HG02678 (cell line): ENCODE measurements at regions not wholly inside any gene's neighbourhood (a gene's known extent, or its start where the extent isn't known, plus 50 kb on each side); places are given as distances from the start of the nearest gene placed in this dataset.

Experiments used
- ATAC-seq: cut with Tn5 transposase; IDR thresholded peaks from one replicate; pipeline ENCODE4 v1.9.1; 2021; ENCODE audit warnings: mild to moderate bottlenecking, moderate library complexity; ENCODE audit not compliant: unreplicated experiment

DNA sequence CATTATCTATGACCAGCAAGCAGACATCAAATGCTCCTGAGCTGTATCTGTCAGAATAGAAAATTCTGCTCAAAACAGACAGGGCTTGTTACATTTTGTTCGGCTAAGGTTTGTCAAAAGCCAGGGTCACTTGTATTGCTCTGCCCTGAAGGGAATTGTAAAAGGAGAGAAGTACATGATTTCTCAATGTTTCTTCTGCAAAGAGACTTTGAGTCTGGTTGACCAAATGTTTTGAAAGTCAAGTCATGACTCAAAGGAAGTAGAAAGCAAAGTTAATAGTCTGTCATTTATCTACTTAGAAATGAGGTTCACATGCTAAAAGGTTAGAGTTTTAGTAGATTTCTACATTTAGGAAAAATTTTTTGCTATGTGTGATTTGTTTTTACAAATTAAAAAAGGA lies 1624.1 kb upstream of the ZEB2 start:
- ATAC-seq, result no peak

GRCh38 chr2:146138820-146139219 lies 1618.9 kb upstream of the ZEB2 start:
- ATAC-seq, result no peak

DNA sequence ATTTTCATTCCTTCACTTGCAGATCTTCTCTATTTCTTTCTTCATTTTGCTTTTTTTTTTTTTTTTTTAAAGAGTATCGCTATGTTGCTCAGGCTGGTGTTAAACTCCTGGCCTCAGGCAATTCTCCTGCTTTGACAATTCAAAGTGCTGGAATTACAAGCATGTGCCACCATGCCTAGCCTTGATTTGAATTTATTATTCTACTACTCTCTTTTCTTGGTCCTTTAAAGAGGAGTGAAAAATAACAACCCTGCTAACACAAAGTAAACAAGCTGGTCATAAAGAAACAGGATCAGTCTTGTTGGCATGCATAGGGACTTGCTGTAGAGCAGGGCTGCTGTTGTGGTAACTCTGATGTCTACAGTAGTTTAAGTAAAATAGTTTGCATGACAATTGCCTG lies 1615.3 kb upstream of the ZEB2 start:
- no peak for ATAC-seq

- ATAC-seq, result no peak
These were observed 1611.9 kb upstream of the ZEB2 start for GRCh38 chr2:146131785-146132184.

DNA sequence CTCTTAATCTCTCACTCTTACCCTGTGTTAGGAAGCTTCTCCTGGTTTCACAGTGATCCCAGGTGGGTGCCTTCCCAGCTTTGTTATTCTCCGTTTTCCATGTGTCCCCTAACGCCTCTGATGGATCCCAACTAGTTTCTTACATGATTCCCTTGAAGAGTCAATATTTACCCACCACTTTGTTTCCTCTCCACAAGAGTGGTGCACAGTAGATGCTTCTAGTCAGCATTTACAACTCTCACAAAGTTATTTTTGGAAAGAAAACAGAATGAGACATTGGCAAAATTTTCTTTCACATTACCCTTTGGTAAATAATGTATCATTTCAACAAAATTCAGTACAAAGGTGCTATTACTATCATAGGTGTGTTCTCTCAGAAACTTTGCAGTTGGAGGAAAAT lies 1611.1 kb upstream of the ZEB2 start:
- no peak for ATAC-seq

DNA sequence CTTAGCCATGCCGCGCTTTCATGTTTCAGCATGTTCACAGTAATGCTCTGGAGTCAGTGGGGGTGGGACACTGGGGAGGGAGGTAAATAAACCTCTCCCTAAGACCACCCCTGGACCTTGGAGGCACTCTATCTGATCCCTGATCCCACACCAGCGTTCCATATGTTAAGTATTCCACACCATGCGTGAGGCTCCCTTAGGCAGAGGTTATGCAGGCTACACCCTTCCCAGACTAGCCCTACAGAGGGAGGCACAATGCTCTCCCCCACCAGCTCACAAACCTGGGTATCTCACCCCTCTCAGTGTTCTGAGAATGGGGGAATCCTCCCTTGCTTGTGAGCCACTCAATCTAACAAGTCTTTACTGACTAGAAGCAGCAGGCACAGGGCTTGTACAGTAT lies 1610.4 kb upstream of the ZEB2 start:
- no peak for ATAC-seq

GRCh38 chr2:146129231-146129630 lies 1609.3 kb upstream of the ZEB2 start:
- ATAC-seq, result no peak

GRCh38 chr2:146128216-146128615 lies 1608.3 kb upstream of the ZEB2 start:
- ATAC-seq, result no peak

- no peak for ATAC-seq
These were observed 1605.6 kb upstream of the ZEB2 start for GRCh38 chr2:146125551-146125950.

DNA sequence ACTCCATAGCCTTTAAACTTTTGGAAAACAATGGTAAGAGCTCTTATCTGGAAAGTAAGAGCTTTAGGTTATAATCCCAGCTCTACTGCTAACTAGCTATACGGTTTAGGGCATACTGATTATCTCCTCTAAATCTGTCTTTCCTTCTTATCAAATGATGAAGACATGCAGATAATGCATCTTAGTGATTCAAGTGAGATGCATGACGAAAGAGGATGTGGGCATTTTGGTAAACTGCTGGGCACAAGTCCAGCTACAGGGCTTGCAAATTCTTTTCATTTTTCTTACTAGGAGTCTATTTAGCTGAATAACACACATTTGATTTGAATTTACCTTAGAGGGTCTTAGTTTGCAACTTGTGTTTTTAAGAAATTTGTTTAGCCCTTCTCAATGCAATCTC lies 1604.8 kb upstream of the ZEB2 start:
- no peak for ATAC-seq

DNA sequence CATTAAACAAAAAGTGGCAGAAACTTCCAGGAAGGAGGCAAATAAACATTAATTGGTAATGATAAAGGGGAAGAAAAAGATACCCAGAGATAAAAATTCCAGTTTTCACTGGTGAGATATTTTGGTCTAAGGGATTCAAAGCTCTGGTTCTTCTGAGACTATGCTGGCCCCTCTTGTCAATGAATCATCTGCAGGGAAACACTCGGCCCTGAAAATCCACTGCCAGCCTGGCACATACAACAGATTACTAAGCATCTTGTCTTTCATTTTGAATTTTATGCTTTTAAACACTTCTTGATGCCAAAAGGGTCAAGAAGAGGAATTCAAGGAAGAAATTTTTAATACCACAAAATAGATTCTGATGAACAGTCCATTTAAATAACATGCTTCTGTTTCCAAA lies 1603.8 kb upstream of the ZEB2 start:
- ATAC-seq, result no peak

DNA sequence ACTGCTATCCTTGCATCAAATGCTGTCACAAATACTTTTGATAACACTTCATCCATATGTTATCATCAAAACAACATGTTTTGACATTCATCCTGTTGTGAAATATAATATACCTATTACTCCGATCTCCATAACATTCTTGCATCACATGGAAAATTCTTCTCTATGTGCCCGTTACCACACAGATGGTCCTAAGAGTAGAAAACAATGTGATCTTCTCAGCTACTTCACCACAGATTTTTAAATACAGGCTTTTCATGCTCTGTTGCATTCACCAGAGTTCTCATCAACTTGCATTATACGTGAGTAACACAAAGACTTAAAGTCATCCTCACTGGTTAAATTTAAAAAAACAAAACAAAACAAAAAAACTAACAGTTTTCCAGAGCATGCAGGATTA lies 1603.3 kb upstream of the ZEB2 start:
- no peak for ATAC-seq

- no peak for ATAC-seq
These were observed 1599.7 kb upstream of the ZEB2 start for GRCh38 chr2:146119586-146119985.

- ATAC-seq, result no peak
These were observed 1589.1 kb upstream of the ZEB2 start for GRCh38 chr2:146108993-146109392.

- no peak for ATAC-seq
These were observed 1574.3 kb upstream of the ZEB2 start for GRCh38 chr2:146094185-146094584.

- ATAC-seq, result no peak
These were observed 1561.5 kb upstream of the ZEB2 start for GRCh38 chr2:146081459-146081858.

- ATAC-seq, result no peak
These were observed 1561.0 kb upstream of the ZEB2 start for GRCh38 chr2:146080925-146081324.

DNA sequence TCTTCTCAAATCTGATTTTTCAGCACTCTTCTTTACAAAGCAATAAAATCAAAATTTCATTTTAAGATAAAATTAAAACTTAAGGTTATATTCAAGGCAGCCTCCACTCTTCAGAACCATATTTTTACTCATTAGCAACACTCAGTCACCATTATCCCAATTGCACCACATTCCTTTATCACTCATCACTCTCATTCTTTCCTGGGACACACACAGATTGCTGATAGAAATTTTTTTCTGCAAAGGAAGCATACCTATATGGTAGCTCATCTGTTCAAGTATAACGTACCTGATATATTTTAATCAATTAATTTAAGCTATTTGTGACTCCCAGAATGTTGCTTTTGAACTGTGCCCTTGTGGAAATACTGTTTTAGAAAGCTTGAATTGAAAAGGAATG lies 1559.3 kb upstream of the ZEB2 start:
- no peak for ATAC-seq

- no peak for ATAC-seq
These were observed 1557.2 kb upstream of the ZEB2 start for GRCh38 chr2:146077156-146077555.

GRCh38 chr2:146068051-146068450 lies 1548.1 kb upstream of the ZEB2 start:
- no peak for ATAC-seq

DNA sequence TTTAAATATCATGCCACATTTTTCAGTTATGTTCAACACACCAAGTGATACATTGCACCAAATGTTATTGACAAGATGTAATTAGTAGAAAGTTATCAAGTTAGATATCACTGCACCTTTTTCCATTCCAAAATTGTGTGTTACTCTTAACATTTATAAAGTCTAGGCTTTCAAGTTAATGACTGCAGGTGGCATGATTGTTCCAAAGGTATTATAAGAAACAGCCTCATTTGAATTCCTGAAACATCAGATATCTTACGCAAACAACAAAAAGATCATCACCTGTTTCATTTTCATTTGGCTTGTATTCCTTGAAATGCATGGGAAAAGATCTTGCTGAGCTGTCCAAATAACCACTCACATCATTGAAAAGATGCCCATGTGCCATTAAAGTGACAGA lies 1528.2 kb upstream of the ZEB2 start:
- ATAC-seq, result no peak

GRCh38 chr2:146041274-146041910 lies 1521.5 kb upstream of the ZEB2 start:
- no peak for ATAC-seq

DNA sequence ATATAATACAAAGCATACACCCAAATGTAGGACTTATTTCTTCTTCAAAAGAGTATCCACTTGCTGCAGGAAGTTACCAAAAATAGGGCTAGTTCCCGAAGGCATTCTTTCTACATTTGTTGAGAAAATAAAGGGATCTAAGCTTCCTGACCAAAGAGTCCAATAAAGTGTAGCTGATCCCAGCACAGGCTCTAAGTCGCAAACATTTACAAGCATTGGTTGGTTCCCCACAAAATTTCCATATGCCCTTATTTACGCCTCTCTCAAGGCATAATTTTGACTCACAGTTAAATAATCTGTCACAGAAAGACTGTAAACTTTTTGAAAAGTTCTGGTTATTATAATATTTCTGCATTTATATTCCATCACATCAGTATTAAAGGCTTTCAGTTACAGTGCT lies 1520.1 kb upstream of the ZEB2 start:
- ATAC-seq, result no peak

GRCh38 chr2:146038014-146038413 lies 1518.1 kb upstream of the ZEB2 start:
- no peak for ATAC-seq
